Neuronal stem cell (in vitro differentiated cells): ENCODE measurements at regions not wholly inside any gene's neighbourhood (a gene's known extent, or its start where the extent isn't known, plus 50 kb on each side); places are given as distances from the start of the nearest gene placed in this dataset.

Experiments used
- DNase-seq: peaks from one replicate; pipeline ENCODE4 v3.0.0-alpha.2; 2013; ENCODE audit warnings: low spot score
- H2AFZ ChIP-seq: one replicate; pipeline ENCODE4 v1.6.1; 2013; ENCODE audit warnings: mild to moderate bottlenecking, low read length, inconsistent platforms
- H2AK5ac ChIP-seq: 2 replicates; pipeline ENCODE4 v1.6.1; 2013; ENCODE audit warnings: low read depth, mild to moderate bottlenecking, inconsistent platforms, low read length, moderate library complexity, mixed read lengths
- H2BK120ac ChIP-seq: 2 replicates; pipeline ENCODE4 v1.6.1; 2013; ENCODE audit warnings: low read depth, mild to moderate bottlenecking, inconsistent platforms, low read length, moderate library complexity, mixed read lengths
- H2BK12ac ChIP-seq: one replicate; pipeline ENCODE4 v1.6.1; 2013; ENCODE audit warnings: low read length, inconsistent platforms
- H2BK15ac ChIP-seq: 2 replicates; pipeline ENCODE4 v1.6.1; 2013; ENCODE audit warnings: mild to moderate bottlenecking, low read length, inconsistent platforms, mixed read lengths
- H2BK5ac ChIP-seq: one replicate; pipeline ENCODE4 v1.6.1; 2013; ENCODE audit warnings: inconsistent platforms, mild to moderate bottlenecking, low read length, moderate library complexity
- H3K14ac ChIP-seq: one replicate; pipeline ENCODE4 v1.6.1; 2013; ENCODE audit warnings: low read length, inconsistent platforms
- H3K18ac ChIP-seq: 2 replicates; pipeline ENCODE4 v1.6.1; 2013; ENCODE audit warnings: low read length, inconsistent platforms
- H3K23ac ChIP-seq: 2 replicates; pipeline ENCODE4 v1.6.1; 2013; ENCODE audit warnings: low read depth, mild to moderate bottlenecking, mixed read lengths, low read length, inconsistent platforms; ENCODE audit not compliant: poor library complexity
- H3K27ac ChIP-seq: replicated peaks from 3 replicates; pipeline ENCODE4 v1.5.1; 2013; ENCODE audit warnings: low read length, inconsistent platforms
- H3K27me3 ChIP-seq, 3 experiments: 2 replicates each; pipeline ENCODE4 v1.6.1; 2013; ENCODE audit warnings: low read length in 3 of 3, mild to moderate bottlenecking in 2 of 3, inconsistent platforms in 1 of 3, low read depth in 1 of 3, mixed read lengths in 1 of 3, moderate library complexity in 1 of 3; ENCODE audit not compliant: control insufficient read depth in 3 of 3, insufficient read depth in 3 of 3
- H3K36me3 ChIP-seq, 2 donors: replicated peaks in 1 of 2; 2 replicates each; pipeline ENCODE4 v1.6.1; 2013; ENCODE audit warnings: low read length in 2 of 2; ENCODE audit not compliant: control insufficient read depth in 2 of 2, insufficient read depth in 2 of 2
- H3K4ac ChIP-seq: 2 replicates; pipeline ENCODE4 v1.6.1; 2013; ENCODE audit warnings: inconsistent platforms, mild to moderate bottlenecking, low read length, moderate library complexity
- H3K4me1 ChIP-seq, 2 donors: 1 replicate in 1 of 2; 2 replicates in 1 of 2; pipeline ENCODE4 v1.6.1; 2013; ENCODE audit warnings: low read length in 2 of 2, low read depth in 1 of 2; ENCODE audit not compliant: control insufficient read depth in 2 of 2, insufficient read depth in 1 of 2
- H3K4me2 ChIP-seq: one replicate; pipeline ENCODE4 v1.6.1; 2013; ENCODE audit warnings: mild to moderate bottlenecking, low read length, inconsistent platforms; ENCODE audit not compliant: insufficient read depth, poor library complexity, severe bottlenecking
- H3K4me3 ChIP-seq, 2 donors: 2 replicates each; pipeline ENCODE4 v1.5.1; 2013; ENCODE audit warnings: low read length in 2 of 2, mild to moderate bottlenecking in 2 of 2, inconsistent platforms in 1 of 2, moderate library complexity in 1 of 2
- H3K79me1 ChIP-seq: one replicate; pipeline ENCODE4 v1.6.1; 2013; ENCODE audit warnings: low read depth, mild to moderate bottlenecking, inconsistent platforms, low read length, moderate library complexity
- H3K9ac ChIP-seq: one replicate; pipeline ENCODE4 v1.6.1; 2013; ENCODE audit warnings: mild to moderate bottlenecking, low read depth, low read length, inconsistent platforms; ENCODE audit not compliant: poor library complexity
- H3K9me3 ChIP-seq, 2 donors: replicated peaks in 1 of 2; 2 replicates each; pipeline versions ENCODE3 to v1.6.1; 2013; ENCODE audit warnings: low read length in 2 of 2, mild to moderate bottlenecking in 2 of 2, inconsistent platforms in 1 of 2, low read depth in 1 of 2, mixed read lengths in 1 of 2, moderate library complexity in 1 of 2; ENCODE audit not compliant: control insufficient read depth in 2 of 2, insufficient read depth in 1 of 2
- H4K8ac ChIP-seq: one replicate; pipeline ENCODE4 v1.6.1; 2013; ENCODE audit warnings: low read depth, mild to moderate bottlenecking, inconsistent platforms, low read length, moderate library complexity
- H4K91ac ChIP-seq: one replicate; pipeline ENCODE4 v1.6.1; 2013; ENCODE audit warnings: low read length, low read depth, mild to moderate bottlenecking, inconsistent platforms; ENCODE audit not compliant: poor library complexity
- WGBS, 2 donors: extraction: QIAGEN DNeasy Blood & Tissue Kit; methylation state at CpG; one replicate each; pipeline ENCODE4 v1.1.7; 2013; ENCODE audit warnings: missing lambda C conversion rate in 2 of 2, mixed read lengths in 1 of 2; ENCODE audit not compliant: insufficient read length in 2 of 2, insufficient replicate concordance in 1 of 2; ENCODE audit errors: extremely low coverage in 2 of 2; 5-methylcytosine and 5-hydroxymethylcytosine counted together

DNA sequence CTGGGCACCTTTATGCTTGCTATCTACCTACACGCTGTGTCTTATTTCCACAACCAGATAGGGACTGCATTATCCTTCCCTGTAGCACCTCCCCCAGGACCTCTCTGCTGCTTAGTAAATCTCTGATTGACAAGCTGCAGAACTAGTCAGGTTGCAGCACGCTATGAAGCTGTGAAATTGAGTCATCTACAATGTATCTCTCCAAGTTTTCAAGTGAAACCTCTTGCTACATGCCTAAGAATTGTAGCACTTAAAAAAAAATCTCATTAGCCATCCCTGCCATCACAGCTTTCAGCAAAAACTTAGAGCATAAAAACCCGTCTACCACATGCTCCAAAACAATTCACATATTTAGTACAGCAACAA is 69.7 kb upstream of the FGFR2 start:
- Histone ChIP-seq H3K79me1 (no peaks in the 10 kb centered on the region), H3K4me2 (no peak overlapping the region), H2BK15ac (no peak overlapping the region), H3K23ac (no peak overlapping the region), H2AFZ (peak overlapping the region; percentile 87), H3K4me3 (no peak overlapping the region), H2BK12ac (no peak overlapping the region), H3K14ac (no peak overlapping the region), H2BK5ac (no peak overlapping the region), H4K8ac (no peak overlapping the region), H3K9ac (no peak overlapping the region), H3K9me3 (no peaks in the 10 kb centered on the region), H2BK120ac (no peak overlapping the region), H3K27ac (no peak overlapping the region), H3K27me3 (peaks cover 0 to 12% (median 0%) of the 10 kb centered on the region in 3 experiments), H3K36me3 (no peaks in the 10 kb centered on the region), H2AK5ac (no peak overlapping the region), H3K18ac (no peak overlapping the region), H4K91ac (no peak overlapping the region), H3K4me1 (peaks cover 4 to 13% of the 10 kb centered on the region in 2 donors), H3K4ac (no peak overlapping the region)
- WGBS, 2 donors = no CpG with 5 or more reads among the region's 3 CpGs
- DNase-seq = no peak

DNA sequence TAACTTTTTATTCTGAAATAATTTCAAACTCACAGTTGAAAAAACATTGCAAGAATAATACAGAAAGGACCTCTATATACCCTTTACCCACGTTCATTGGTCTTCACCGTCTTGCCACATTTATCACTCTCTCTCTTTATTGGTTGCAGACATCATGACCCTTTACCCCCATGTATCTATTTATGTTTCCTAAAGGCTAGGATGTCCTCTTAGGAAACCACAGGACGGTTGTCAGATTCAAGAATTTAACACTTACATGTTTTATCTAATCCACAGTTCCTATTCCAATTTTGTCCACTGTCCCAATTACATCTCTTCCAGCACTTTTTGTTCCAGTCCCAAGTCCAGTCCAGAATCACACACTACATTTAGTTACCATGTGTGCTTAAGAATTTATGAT is 67.6 kb upstream of the FGFR2 start:
- Histone ChIP-seq H3K9ac (no peak overlapping the region), H3K79me1 (no peaks in the 10 kb centered on the region), H2BK5ac (no peak overlapping the region), H4K8ac (no peak overlapping the region), H2AK5ac (no peak overlapping the region), H2BK15ac (no peak overlapping the region), H4K91ac (no peak overlapping the region), H3K36me3 (no peaks in the 10 kb centered on the region), H3K27me3 (peaks cover 0 to 6% (median 0%) of the 10 kb centered on the region in 3 experiments), H3K4me1 (peaks cover 4 to 13% of the 10 kb centered on the region in 2 donors), H3K27ac (no peak overlapping the region), H3K4ac (no peak overlapping the region), H3K23ac (no peak overlapping the region), H3K4me2 (no peak overlapping the region), H3K14ac (no peak overlapping the region), H2AFZ (no peak overlapping the region), H2BK12ac (no peak overlapping the region), H3K4me3 (no peak overlapping the region), H3K9me3 (no peaks in the 10 kb centered on the region), H3K18ac (no peak overlapping the region), H2BK120ac (no peak overlapping the region)
- WGBS, 2 donors = no CpG with 5 or more reads among the region's 3 CpGs
- DNase-seq = no peak

DNA sequence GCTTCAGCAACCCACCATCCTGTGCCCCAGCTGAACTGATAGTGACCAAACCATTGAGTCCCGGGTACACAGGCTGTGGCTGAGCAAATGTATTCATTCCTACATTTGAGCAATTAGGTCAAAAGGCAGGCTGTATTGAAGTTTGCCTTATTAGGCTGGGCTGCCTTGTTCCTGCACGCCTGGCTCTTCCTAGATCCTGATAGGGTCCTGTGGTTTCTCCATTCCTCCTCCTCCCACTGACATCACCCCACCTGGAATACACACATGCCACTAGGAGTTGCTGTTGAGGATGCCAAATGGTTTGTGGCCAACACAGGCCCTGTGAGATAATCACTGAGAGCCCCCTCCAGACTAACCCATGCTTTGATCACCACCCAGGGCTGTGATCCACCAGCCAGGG is 66.4 kb upstream of the FGFR2 start:
- H2BK5ac ChIP-seq = no peak overlapping the region
- H3K23ac ChIP-seq = no peak overlapping the region
- H3K18ac ChIP-seq = no peak overlapping the region
- no peak overlapping the region for H3K9ac ChIP-seq
- H3K27ac ChIP-seq = no peak overlapping the region
- no peak overlapping the region for H2BK12ac ChIP-seq
- H3K4me3 ChIP-seq = no peak overlapping the region
- H3K36me3 ChIP-seq = no peaks in the 10 kb centered on the region
- H3K4me2 ChIP-seq = no peak overlapping the region
- H3K79me1 ChIP-seq = no peaks in the 10 kb centered on the region
- H2AK5ac ChIP-seq = no peak overlapping the region
- no peak overlapping the region for H3K14ac ChIP-seq
- no peak overlapping the region for H3K4ac ChIP-seq
- DNase-seq = no peak
- H3K4me1 ChIP-seq = peaks cover 4 to 9% of the 10 kb centered on the region in 2 donors
- H2AFZ ChIP-seq = no peak overlapping the region
- H2BK120ac ChIP-seq = no peak overlapping the region
- no peaks in the 10 kb centered on the region for H3K9me3 ChIP-seq
- H2BK15ac ChIP-seq = no peak overlapping the region
- no peak overlapping the region for H4K91ac ChIP-seq
- no peak overlapping the region for H4K8ac ChIP-seq
- peaks cover 0 to 8% (median 0%) of the 10 kb centered on the region in 3 experiments for H3K27me3 ChIP-seq
- no CpG with 5 or more reads among the region's 2 CpGs for WGBS, 2 donors

DNA sequence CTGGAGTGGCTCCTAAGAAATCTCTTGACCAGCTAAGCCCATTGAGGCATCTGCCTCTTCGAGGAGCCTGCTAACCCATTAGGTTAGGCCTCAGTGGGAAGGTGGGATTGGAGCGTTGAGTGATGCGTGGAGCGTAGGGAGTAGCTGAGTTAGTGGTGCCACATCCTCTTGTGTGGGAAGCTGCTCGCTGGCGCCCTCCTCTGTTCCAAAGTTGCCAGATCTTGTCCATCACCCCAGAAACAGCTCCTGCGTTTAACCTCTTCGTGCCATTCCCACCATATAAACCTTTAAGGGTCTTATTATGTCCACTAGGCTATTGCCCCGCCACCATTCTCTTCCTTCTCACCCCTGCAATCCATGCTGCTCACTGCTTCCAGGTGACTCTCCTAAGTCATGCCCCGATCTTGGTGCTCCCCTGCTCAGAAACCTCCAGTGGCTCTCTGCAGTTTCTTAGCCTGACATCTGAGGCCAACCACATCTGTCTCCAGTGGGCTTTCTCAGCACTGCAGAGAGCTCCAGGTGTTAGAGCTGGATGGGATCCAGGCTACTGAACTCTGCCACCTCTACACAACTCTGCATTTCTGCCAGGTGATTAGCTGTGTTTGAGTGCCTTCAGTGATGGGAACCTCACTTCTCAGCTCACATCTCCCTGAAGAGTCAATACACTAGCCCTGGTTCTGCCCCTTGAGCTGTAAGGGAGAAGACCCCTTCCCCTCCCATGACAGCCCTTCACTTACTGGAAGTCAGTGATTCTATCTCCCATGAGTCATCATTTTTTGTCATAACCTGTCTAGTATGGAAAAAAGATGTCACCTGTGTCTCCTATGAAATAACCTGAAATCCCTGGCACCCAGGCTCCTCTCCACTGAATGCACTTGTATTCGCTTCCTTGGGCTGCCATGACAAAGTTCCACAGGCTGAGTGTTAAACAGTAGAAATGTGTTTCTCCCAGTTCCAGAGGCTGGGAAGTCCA is 65.0 kb upstream of the FGFR2 start:
- Histone ChIP-seq H3K27me3 (peaks cover 0 to 8% (median 0%) of the 10 kb centered on the region in 3 experiments), H2AFZ (no peak overlapping the region), H3K18ac (no peak overlapping the region), H3K9me3 (no peaks in the 10 kb centered on the region), H3K4me3 (no peak overlapping the region), H4K91ac (no peak overlapping the region), H2BK12ac (no peak overlapping the region), H3K79me1 (no peaks in the 10 kb centered on the region), H4K8ac (no peak overlapping the region), H3K14ac (no peak overlapping the region), H3K9ac (no peak overlapping the region), H2BK5ac (no peak overlapping the region), H2BK15ac (no peak overlapping the region), H3K23ac (no peak overlapping the region), H2BK120ac (no peak overlapping the region), H2AK5ac (no peak overlapping the region), H3K36me3 (no peaks in the 10 kb centered on the region), H3K4me2 (no peak overlapping the region), H3K27ac (no peak overlapping the region), H3K4ac (no peak overlapping the region), H3K4me1 (peaks cover under 1 to 1% of the 10 kb centered on the region in 2 donors)
- WGBS, 2 donors = no CpG with 5 or more reads among the region's 11 CpGs
- DNase-seq = peak; percentile 32
